Prostate gland (tissue), 2 donors: ENCODE measurements at regions not wholly inside any gene's neighbourhood (a gene's known extent, or its start where the extent isn't known, plus 50 kb on each side); places are given as distances from the start of the nearest gene placed in this dataset.

Experiments used
- POLR2A ChIP-seq: fragments of 450-650 bp; IDR thresholded peaks from one replicate; pipeline ENCODE4 v1.6.1; 2016; ENCODE audit warnings: antibody characterized with exemption, mild to moderate bottlenecking
- TF ChIP-seq, protein P1 (sequence below), 4 experiments: fragments of 200-600 bp in 2 of 4; fragments of 450-650 bp in 2 of 4; sonication (generic) in 2 of 4; IDR thresholded peaks; 1 replicate in 3 of 4; 2 replicates in 1 of 4; pipeline ENCODE4 v1.5.1; 2016 to 2019; ENCODE audit warnings: antibody characterized with exemption in 4 of 4, mild to moderate bottlenecking in 2 of 4, moderate library complexity in 2 of 4

GRCh38 chr4:30429813-30430761, 290.1 kb upstream of the PCDH7 start:
- no peak for TF ChIP-seq POLR2A
- TF ChIP-seq, protein P1, sequence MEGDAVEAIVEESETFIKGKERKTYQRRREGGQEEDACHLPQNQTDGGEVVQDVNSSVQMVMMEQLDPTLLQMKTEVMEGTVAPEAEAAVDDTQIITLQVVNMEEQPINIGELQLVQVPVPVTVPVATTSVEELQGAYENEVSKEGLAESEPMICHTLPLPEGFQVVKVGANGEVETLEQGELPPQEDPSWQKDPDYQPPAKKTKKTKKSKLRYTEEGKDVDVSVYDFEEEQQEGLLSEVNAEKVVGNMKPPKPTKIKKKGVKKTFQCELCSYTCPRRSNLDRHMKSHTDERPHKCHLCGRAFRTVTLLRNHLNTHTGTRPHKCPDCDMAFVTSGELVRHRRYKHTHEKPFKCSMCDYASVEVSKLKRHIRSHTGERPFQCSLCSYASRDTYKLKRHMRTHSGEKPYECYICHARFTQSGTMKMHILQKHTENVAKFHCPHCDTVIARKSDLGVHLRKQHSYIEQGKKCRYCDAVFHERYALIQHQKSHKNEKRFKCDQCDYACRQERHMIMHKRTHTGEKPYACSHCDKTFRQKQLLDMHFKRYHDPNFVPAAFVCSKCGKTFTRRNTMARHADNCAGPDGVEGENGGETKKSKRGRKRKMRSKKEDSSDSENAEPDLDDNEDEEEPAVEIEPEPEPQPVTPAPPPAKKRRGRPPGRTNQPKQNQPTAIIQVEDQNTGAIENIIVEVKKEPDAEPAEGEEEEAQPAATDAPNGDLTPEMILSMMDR (IDR thresholded peaks at IDR 0.05), result no peak
